ENCODE measurements at regions not wholly inside any gene's neighbourhood (a gene's known extent, or its start where the extent isn't known, plus 50 kb on each side); places are given as distances from the start of the nearest gene placed in this dataset.

GRCh38 chr12:93135286-93136239 lies 206.5 kb upstream of the EEA1 start:
- no peak for DNase-seq

GRCh38 chr12:93136253-93137055 lies 207.4 kb upstream of the EEA1 start:
- no peak for DNase-seq

GRCh38 chr12:93137656-93138612 lies 208.8 kb upstream of the EEA1 start:
- DNase-seq, result no peak

- DNase-seq, result no peak
These were observed 210.1 kb upstream of the EEA1 start for GRCh38 chr12:93139028-93139665.

GRCh38 chr12:93140325-93140724 lies 211.2 kb upstream of the EEA1 start:
- DNase-seq, result no peak

- DNase-seq, result no peak
These were observed 211.7 kb upstream of the EEA1 start for GRCh38 chr12:93140801-93141200.

- DNase-seq, result no peak
These were observed 213.8 kb upstream of the EEA1 start for GRCh38 chr12:93142881-93143280.

GRCh38 chr12:93144109-93144508 lies 215.0 kb upstream of the EEA1 start:
- no peak for DNase-seq

GRCh38 chr12:93145086-93145485 lies 216.0 kb upstream of the EEA1 start:
- DNase-seq, result no peak

GRCh38 chr12:93146263-93146939 lies 217.3 kb upstream of the EEA1 start:
- DNase-seq, result no peak

GRCh38 chr12:93146970-93147369 lies 217.9 kb upstream of the EEA1 start:
- no peak for DNase-seq

- DNase-seq, result no peak
These were observed 219.3 kb upstream of the EEA1 start for GRCh38 chr12:93148412-93148811.

GRCh38 chr12:93149229-93149628 lies 220.1 kb upstream of the EEA1 start:
- DNase-seq, result no peak

GRCh38 chr12:93151079-93151762 lies 222.1 kb upstream of the EEA1 start:
- no peak for DNase-seq

GRCh38 chr12:93152617-93153016 lies 223.5 kb upstream of the EEA1 start:
- DNase-seq, result no peak

- DNase-seq, result no peak
These were observed 224.2 kb upstream of the EEA1 start for GRCh38 chr12:93153321-93153720.

GRCh38 chr12:93154096-93154728 lies 223.5 kb upstream of the NUDT4 start:
- DNase-seq, result no peak

GRCh38 chr12:93154753-93155480 lies 222.8 kb upstream of the NUDT4 start:
- no peak for DNase-seq

- DNase-seq, result peak; percentile 10
These were observed 221.5 kb upstream of the NUDT4 start for GRCh38 chr12:93156086-93156716.
